ENCODE measurements at regions not wholly inside any gene's neighbourhood (a gene's known extent, or its start where the extent isn't known, plus 50 kb on each side); places are given as distances from the start of the nearest gene placed in this dataset.

DNA sequence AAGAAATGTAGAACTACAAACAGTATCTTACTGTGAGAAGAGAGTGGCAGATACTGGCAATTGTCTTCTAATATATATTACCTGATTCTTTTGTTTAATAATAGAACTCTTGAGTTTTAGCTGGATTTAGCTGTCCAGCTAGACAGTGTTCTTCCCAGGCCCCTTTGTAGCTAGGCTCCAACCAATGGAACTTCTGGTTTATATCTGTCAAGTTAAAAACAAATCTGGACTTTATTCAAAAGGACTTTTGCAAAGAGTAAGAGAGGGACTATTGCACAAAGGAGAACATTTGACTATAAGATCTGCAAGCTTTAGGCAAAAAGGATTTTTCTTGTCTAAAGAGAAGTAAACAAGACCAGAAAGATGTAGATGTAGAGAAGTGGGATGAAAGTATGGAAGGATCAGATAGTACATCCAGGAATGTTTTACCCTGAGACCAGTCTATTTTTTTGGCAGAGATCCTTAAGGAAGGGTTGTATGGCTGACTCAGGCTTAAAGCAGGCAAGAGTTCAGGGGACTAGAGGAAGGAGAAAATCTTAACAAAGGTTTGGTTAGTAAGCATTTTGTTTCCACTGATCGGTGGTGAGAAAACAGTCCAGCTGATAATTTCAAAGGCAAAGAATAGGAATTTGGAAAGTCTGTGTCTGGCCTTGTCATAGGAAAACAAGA is 111.1 kb upstream of the PLEKHA5 start:
- H3K4me3 ChIP-seq (replicated peaks; ENCODE audit: low read depth, low read length): no peak overlapping the region
- DNase-seq (ENCODE audit: extremely low read depth, insufficient read length): no peak
- H3K36me3 ChIP-seq (ENCODE audit: control insufficient read depth, insufficient read depth, low read length): no peaks in the 10 kb centered on the region
- H3K27me3 ChIP-seq (replicated peaks; ENCODE audit: control insufficient read depth, insufficient read depth, low read length): no peaks in the 10 kb centered on the region
- TF ChIP-seq CTCF (IDR thresholded peaks at IDR 0.05; ENCODE audit: insufficient read depth, low read length, poor library complexity, severe bottlenecking): no peak

- no peaks in the 10 kb centered on the region for H3K27me3 ChIP-seq (replicated peaks; ENCODE audit: control insufficient read depth, insufficient read depth, low read length)
- no peak overlapping the region for H3K4me3 ChIP-seq (replicated peaks; ENCODE audit: low read depth, low read length)
- H3K36me3 ChIP-seq (ENCODE audit: control insufficient read depth, insufficient read depth, low read length): no peaks in the 10 kb centered on the region
- TF ChIP-seq CTCF (IDR thresholded peaks at IDR 0.05; ENCODE audit: insufficient read depth, low read length, poor library complexity, severe bottlenecking): no peak
- no peak for DNase-seq (ENCODE audit: extremely low read depth, insufficient read length)
Measured at GRCh38 chr12:19021240-19021639, 108.3 kb upstream of the PLEKHA5 start.

GRCh38 chr12:19021646-19022045 is 107.9 kb upstream of the PLEKHA5 start:
- no peak overlapping the region for H3K4me3 ChIP-seq (replicated peaks; ENCODE audit: low read depth, low read length)
- no peaks in the 10 kb centered on the region for H3K27me3 ChIP-seq (replicated peaks; ENCODE audit: control insufficient read depth, insufficient read depth, low read length)
- H3K36me3 ChIP-seq (ENCODE audit: control insufficient read depth, insufficient read depth, low read length): no peaks in the 10 kb centered on the region
- TF ChIP-seq CTCF (IDR thresholded peaks at IDR 0.05; ENCODE audit: insufficient read depth, low read length, poor library complexity, severe bottlenecking): no peak
- DNase-seq (ENCODE audit: extremely low read depth, insufficient read length): no peak

GRCh38 chr12:19025582-19025981 is 104.0 kb upstream of the PLEKHA5 start:
- H3K27me3 ChIP-seq (replicated peaks; ENCODE audit: control insufficient read depth, insufficient read depth, low read length): no peaks in the 10 kb centered on the region
- no peak for DNase-seq (ENCODE audit: extremely low read depth, insufficient read length)
- TF ChIP-seq CTCF (IDR thresholded peaks at IDR 0.05; ENCODE audit: insufficient read depth, low read length, poor library complexity, severe bottlenecking): no peak

DNA sequence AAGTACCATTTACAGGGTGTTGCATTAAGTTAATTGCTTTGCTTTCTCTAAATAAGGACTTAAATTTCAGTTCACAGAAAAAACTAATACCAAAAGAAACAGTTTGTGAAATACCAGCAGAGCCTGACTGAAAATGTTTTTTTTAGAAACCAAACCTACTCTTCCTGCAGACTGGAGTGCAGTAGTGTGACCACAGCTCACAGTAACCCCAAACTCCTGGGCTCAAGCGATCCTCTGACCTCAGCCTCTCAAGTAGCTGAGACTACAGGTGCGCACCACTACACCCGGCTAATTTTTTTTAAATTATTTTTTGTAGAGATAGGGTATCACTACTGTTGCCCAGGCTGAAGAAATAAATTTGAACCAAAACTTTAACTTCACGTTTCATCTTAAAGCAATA is 103.5 kb upstream of the PLEKHA5 start:
- Histone ChIP-seq H3K4me3 (replicated peaks; ENCODE audit: low read depth, low read length) (no peak overlapping the region), H3K27me3 (replicated peaks; ENCODE audit: control insufficient read depth, insufficient read depth, low read length) (no peaks in the 10 kb centered on the region), H3K36me3 (ENCODE audit: control insufficient read depth, insufficient read depth, low read length) (no peaks in the 10 kb centered on the region)
- no peak for TF ChIP-seq CTCF (IDR thresholded peaks at IDR 0.05; ENCODE audit: insufficient read depth, low read length, poor library complexity, severe bottlenecking)
- no peak for DNase-seq (ENCODE audit: extremely low read depth, insufficient read length)

More at GRCh38 chr12:19025582-19025981, 104.0 kb upstream of the PLEKHA5 start:
- no peaks in the 10 kb centered on the region for H3K36me3 ChIP-seq (ENCODE audit: control insufficient read depth, insufficient read depth, low read length)
- H3K4me3 ChIP-seq (replicated peaks; ENCODE audit: low read depth, low read length): no peak overlapping the region
